ENCODE measurements at regions not wholly inside any gene's neighbourhood (a gene's known extent, or its start where the extent isn't known, plus 50 kb on each side); places are given as distances from the start of the nearest gene placed in this dataset.

DNA sequence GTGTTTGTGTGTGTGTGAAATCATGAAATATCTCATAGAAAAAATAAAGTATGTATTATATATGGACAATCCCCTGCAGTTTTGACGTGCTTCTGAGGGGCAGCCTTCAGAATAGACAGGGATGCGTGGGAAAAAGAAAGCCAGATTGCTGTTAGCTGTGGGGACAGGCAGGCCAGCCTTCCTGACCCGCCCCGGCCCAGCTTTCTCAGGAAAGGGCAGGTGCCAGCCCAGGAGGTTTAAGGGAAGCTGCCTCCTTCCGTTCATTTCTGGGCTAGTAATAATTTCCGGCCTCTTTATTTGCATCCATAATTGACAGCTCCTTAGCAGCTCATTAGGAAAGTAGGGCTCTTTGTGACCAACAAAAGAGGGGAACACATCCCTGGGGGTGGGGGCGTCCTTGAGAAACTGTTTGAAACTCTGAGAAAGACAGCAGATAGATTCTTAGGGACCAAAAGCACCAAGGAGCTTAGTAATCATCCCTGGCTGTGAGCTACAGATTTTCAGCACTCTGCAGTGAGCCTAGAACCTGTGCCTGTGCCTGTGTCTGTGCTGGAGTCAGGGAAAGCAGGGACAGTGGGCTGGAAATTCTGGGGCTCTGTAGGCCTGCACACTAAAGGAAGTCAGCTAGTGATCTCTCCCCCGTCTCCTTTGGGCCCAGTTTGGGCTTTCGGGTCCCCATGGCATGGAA is 632.9 kb upstream of the CADM1 start:
- Histone ChIP-seq H3K4me3 (ENCODE audit: low read length in 3 of 3) (no peak overlapping the region), H3K9me3 (ENCODE audit: control insufficient read depth in 2 of 3, insufficient read depth in 1 of 3, low read length in 3 of 3) (no peaks in the 10 kb centered on the region), H3K4me1 (ENCODE audit: control insufficient read depth in 2 of 3, insufficient read depth in 2 of 3, low read depth in 1 of 3, low read length in 3 of 3) (no peaks in the 10 kb centered on the region), H3K36me3 (ENCODE audit: control insufficient read depth in 2 of 3, insufficient read depth in 3 of 3, low read length in 3 of 3) (no peaks in the 10 kb centered on the region), H3K27ac (ENCODE audit: low read depth in 2 of 2, low read length in 2 of 2) (no peak overlapping the region), H3K27me3 (ENCODE audit: control insufficient read depth, insufficient read depth, low read length) (no peaks in the 10 kb centered on the region), H3K9ac (ENCODE audit: low read length in 3 of 3) (no peak overlapping the region)
- intact Hi-C loops (cut with DNase I), result no loop called here
- no peak for FAIRE-seq
- peak in 2 of 5 donors; percentile 7 to 18 for DNase-seq
- TF ChIP-seq, protein P1, sequence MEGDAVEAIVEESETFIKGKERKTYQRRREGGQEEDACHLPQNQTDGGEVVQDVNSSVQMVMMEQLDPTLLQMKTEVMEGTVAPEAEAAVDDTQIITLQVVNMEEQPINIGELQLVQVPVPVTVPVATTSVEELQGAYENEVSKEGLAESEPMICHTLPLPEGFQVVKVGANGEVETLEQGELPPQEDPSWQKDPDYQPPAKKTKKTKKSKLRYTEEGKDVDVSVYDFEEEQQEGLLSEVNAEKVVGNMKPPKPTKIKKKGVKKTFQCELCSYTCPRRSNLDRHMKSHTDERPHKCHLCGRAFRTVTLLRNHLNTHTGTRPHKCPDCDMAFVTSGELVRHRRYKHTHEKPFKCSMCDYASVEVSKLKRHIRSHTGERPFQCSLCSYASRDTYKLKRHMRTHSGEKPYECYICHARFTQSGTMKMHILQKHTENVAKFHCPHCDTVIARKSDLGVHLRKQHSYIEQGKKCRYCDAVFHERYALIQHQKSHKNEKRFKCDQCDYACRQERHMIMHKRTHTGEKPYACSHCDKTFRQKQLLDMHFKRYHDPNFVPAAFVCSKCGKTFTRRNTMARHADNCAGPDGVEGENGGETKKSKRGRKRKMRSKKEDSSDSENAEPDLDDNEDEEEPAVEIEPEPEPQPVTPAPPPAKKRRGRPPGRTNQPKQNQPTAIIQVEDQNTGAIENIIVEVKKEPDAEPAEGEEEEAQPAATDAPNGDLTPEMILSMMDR (IDR thresholded peaks at IDR 0.05; ENCODE audit: borderline replicate concordance, extremely low read depth, insufficient read depth), result no peak

- no peaks in the 10 kb centered on the region for H3K36me3 ChIP-seq (ENCODE audit: control insufficient read depth in 2 of 3, insufficient read depth in 3 of 3, low read length in 3 of 3)
- no peaks in the 10 kb centered on the region for H3K9me3 ChIP-seq (ENCODE audit: control insufficient read depth in 2 of 3, insufficient read depth in 1 of 3, low read length in 3 of 3)
- intact Hi-C loops (cut with DNase I), result no loop called here
- DNase-seq, result no peak
- no peak overlapping the region for H3K9ac ChIP-seq (ENCODE audit: low read length in 3 of 3)
- H3K27me3 ChIP-seq (ENCODE audit: control insufficient read depth, insufficient read depth, low read length), result no peaks in the 10 kb centered on the region
- FAIRE-seq, result no peak
- no peaks in the 10 kb centered on the region for H3K4me1 ChIP-seq (ENCODE audit: control insufficient read depth in 2 of 3, insufficient read depth in 2 of 3, low read depth in 1 of 3, low read length in 3 of 3)
- no peak overlapping the region for H3K4me3 ChIP-seq (ENCODE audit: low read length in 3 of 3)
- TF ChIP-seq, protein P1 (IDR thresholded peaks at IDR 0.05; ENCODE audit: borderline replicate concordance, extremely low read depth, insufficient read depth), result no peak
- no peak overlapping the region for H3K27ac ChIP-seq (ENCODE audit: low read depth in 2 of 2, low read length in 2 of 2)
Measured at GRCh38 chr11:116135891-116136290, 631.7 kb upstream of the CADM1 start.

DNA sequence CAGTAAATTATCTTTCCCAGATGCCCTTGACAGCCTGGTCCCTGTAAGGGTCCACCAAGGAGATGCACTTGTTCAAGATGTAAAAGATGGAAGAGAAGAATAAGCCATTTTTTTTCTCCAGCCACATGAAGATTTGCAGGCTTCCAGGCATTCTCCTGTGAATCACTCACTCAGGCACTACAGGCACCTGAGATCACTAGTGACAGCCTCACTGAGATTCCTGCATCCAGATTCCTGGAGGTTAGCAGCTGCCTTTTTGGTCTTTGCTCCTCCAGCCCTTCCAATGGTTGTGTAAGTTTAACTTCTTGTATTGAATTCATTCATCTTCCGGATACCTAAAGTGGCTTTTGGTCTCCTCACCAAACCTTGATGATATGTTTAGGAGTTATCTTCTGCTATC is 630.2 kb upstream of the CADM1 start:
- DNase-seq (peak in 1 of 5 donors; percentile 6), FAIRE-seq (no peak)
- H3K4me1 ChIP-seq (ENCODE audit: control insufficient read depth in 2 of 3, insufficient read depth in 2 of 3, low read depth in 1 of 3, low read length in 3 of 3), result no peaks in the 10 kb centered on the region
- TF ChIP-seq, protein P1 (IDR thresholded peaks at IDR 0.05; ENCODE audit: borderline replicate concordance, extremely low read depth, insufficient read depth), result no peak
- intact Hi-C loops (cut with DNase I), result no loop called here
- H3K27me3 ChIP-seq (ENCODE audit: control insufficient read depth, insufficient read depth, low read length), result no peaks in the 10 kb centered on the region
- H3K36me3 ChIP-seq (ENCODE audit: control insufficient read depth in 2 of 3, insufficient read depth in 3 of 3, low read length in 3 of 3), result no peaks in the 10 kb centered on the region
- no peaks in the 10 kb centered on the region for H3K9me3 ChIP-seq (ENCODE audit: control insufficient read depth in 2 of 3, insufficient read depth in 1 of 3, low read length in 3 of 3)
- H3K27ac ChIP-seq (ENCODE audit: low read depth in 2 of 2, low read length in 2 of 2), result no peak overlapping the region
- H3K9ac ChIP-seq (ENCODE audit: low read length in 3 of 3), result no peak overlapping the region
- H3K4me3 ChIP-seq (ENCODE audit: low read length in 3 of 3), result no peak overlapping the region
